A549 (cell line): ENCODE measurements at regions not wholly inside any gene's neighbourhood (a gene's known extent, or its start where the extent isn't known, plus 50 kb on each side); places are given as distances from the start of the nearest gene placed in this dataset.

Experiments used
- ATAC-seq, 2 experiments: fragments of 200-7000 bp in 1 of 2; fragments of >200 bp in 1 of 2; cut with Nextera tagmentation in 1 of 2; cut with Tn5 transposase in 1 of 2; 3 replicates each; pipeline versions ENCODE4 v1.8.0 to v1.9.1; 2018 to 2020; ENCODE audit warnings: mild to moderate bottlenecking in 1 of 2, moderate library complexity in 1 of 2
- CTCF ChIA-PET: fragments of 300-600 bp; sonication (Branson Sonifier 250); formaldehyde crosslinking; extraction: SDS; loops from one replicate; lab custom pipeline; 2021; ENCODE audit warnings: antibody characterized with exemption, inconsistent platforms; lab: Yijun Ruan, JAX
- POLR2A ChIA-PET: fragments of 350-600 bp; formaldehyde crosslinking; extraction: SDS; loops from one replicate; lab custom pipeline; 2021; ENCODE audit warnings: antibody characterized with exemption, inconsistent platforms; lab: Yijun Ruan, JAX
- DNase-seq, 2 experiments: peaks; one replicate each; pipeline versions ENCODE4 v3.0.0 to v3.0.0-alpha.2; 2011 to 2016; ENCODE audit warnings: low read depth in 1 of 2, low spot score in 1 of 2
- FAIRE-seq: peaks from 2 replicates; lab custom pipeline; 2011; peaks lifted over from hg19 to GRCh38; lab: Jason Lieb, UNC
- H3K27ac ChIP-seq, 2 experiments: fragments of >200 bp; sonication (Bioruptor Twin); formaldehyde crosslinking; 3 replicates each; pipeline ENCODE4 v1.5.1; 2016 to 2017
- H3K4me1 ChIP-seq: fragments of >200 bp; sonication (Bioruptor Twin); formaldehyde crosslinking; 3 replicates; pipeline ENCODE4 v1.6.1; 2016
- H3K4me2 ChIP-seq: fragments of >200 bp; sonication (Bioruptor Twin); formaldehyde crosslinking; 3 replicates; pipeline ENCODE4 v1.6.1; 2016
- H3K4me3 ChIP-seq: fragments of >200 bp; sonication (Bioruptor Twin); formaldehyde crosslinking; 3 replicates; pipeline ENCODE4 v1.5.1; 2016
- H3K9me3 ChIP-seq: fragments of >200 bp; sonication (Bioruptor Twin); formaldehyde crosslinking; 3 replicates; pipeline ENCODE4 v1.6.1; 2016
- CBX2 ChIP-seq: fragments of 200-600 bp; sonication (generic); IDR thresholded peaks from 2 replicates; pipeline ENCODE4 v1.6.1; 2016; ENCODE audit warnings: low read depth, mild to moderate bottlenecking, borderline replicate concordance
- CBX8 ChIP-seq: fragments of 200-600 bp; sonication (generic); IDR thresholded peaks from 2 replicates; pipeline ENCODE4 v1.6.1; 2016
- CEBPB ChIP-seq, 2 experiments: fragments of >200 bp in 1 of 2; sonication (Bioruptor Twin) in 1 of 2; formaldehyde crosslinking in 1 of 2; IDR thresholded peaks; 2 replicates each; pipeline ENCODE4 v1.6.1; 2012 to 2016
- EHMT2 ChIP-seq: fragments of 200-600 bp; sonication (generic); IDR thresholded peaks from 2 replicates; pipeline ENCODE4 v1.6.1; 2016; ENCODE audit warnings: antibody characterized with exemption, low read depth, mild to moderate bottlenecking, moderate library complexity
- ELK1 ChIP-seq: fragments of 150-350 bp; IDR thresholded peaks from 2 replicates; pipeline ENCODE4 v1.6.1; 2014; ENCODE audit warnings: low read depth, mild to moderate bottlenecking, low read length
- FOSB ChIP-seq: fragments of 250-450 bp; sonication (Bioruptor Pico); IDR thresholded peaks from 2 replicates; pipeline ENCODE4 v1.5.0; 2020; ENCODE audit warnings: mild to moderate bottlenecking, moderate library complexity
- FOSL2 ChIP-seq, 2 experiments: fragments of 450-650 bp in 1 of 2; fragments of >200 bp in 1 of 2; sonication (Bioruptor Twin) in 1 of 2; formaldehyde crosslinking; IDR thresholded peaks; 2 replicates each; pipeline versions ENCODE4 v1.5.0 to v1.6.1; 2016 to 2020; ENCODE audit warnings: mild to moderate bottlenecking in 1 of 2, moderate library complexity in 1 of 2
- FOXS1 ChIP-seq: fragments of 250-450 bp; sonication (Bioruptor Pico); IDR thresholded peaks from 2 replicates; pipeline ENCODE4 v1.5.0; 2020; ENCODE audit warnings: mild to moderate bottlenecking, moderate library complexity
- GATA3 ChIP-seq: IDR thresholded peaks from 2 replicates; pipeline ENCODE4 v1.6.1; 2012; ENCODE audit warnings: borderline replicate concordance
- HES2 ChIP-seq: fragments of >200 bp; sonication (Bioruptor Twin); formaldehyde crosslinking; IDR thresholded peaks from 2 replicates; pipeline ENCODE4 v1.6.1; 2016
- HEYL ChIP-seq: fragments of 250-450 bp; sonication (Bioruptor Pico); IDR thresholded peaks from 2 replicates; pipeline ENCODE4 v1.8.0; 2021; ENCODE audit warnings: mild to moderate bottlenecking, moderate library complexity
- HOXA7 ChIP-seq: fragments of 250-450 bp; sonication (Bioruptor Pico); IDR thresholded peaks from 2 replicates; pipeline ENCODE4 v1.5.0; 2020; ENCODE audit warnings: mild to moderate bottlenecking, moderate library complexity
- HOXB5 ChIP-seq: fragments of 250-450 bp; sonication (Bioruptor Pico); IDR thresholded peaks from 2 replicates; pipeline ENCODE4 v1.5.0; 2020; ENCODE audit warnings: mild to moderate bottlenecking, moderate library complexity
- JUNB ChIP-seq: fragments of >200 bp; sonication (Bioruptor Twin); formaldehyde crosslinking; IDR thresholded peaks from 2 replicates; pipeline ENCODE4 v1.6.1; 2016
- KDM1A ChIP-seq: fragments of 200-600 bp; sonication (generic); IDR thresholded peaks from 2 replicates; pipeline ENCODE4 v1.6.1; 2016; ENCODE audit warnings: low read depth, mild to moderate bottlenecking
- KDM5A ChIP-seq: fragments of 200-600 bp; sonication (generic); IDR thresholded peaks from 2 replicates; pipeline ENCODE4 v1.6.1; 2016; ENCODE audit warnings: antibody characterized with exemption, mild to moderate bottlenecking
- MAFK ChIP-seq: fragments of 450-650 bp; IDR thresholded peaks from 2 replicates; pipeline ENCODE4 v1.6.1; 2014; ENCODE audit not compliant: partially characterized antibody
- MAZ ChIP-seq: fragments of 150-350 bp; IDR thresholded peaks from 2 replicates; pipeline ENCODE4 v1.6.1; 2014; ENCODE audit warnings: antibody characterized with exemption, low read depth, low read length, borderline replicate concordance
- MYC ChIP-seq: IDR thresholded peaks from 2 replicates; pipeline ENCODE4 v1.6.1; 2012; ENCODE audit warnings: mild to moderate bottlenecking, inconsistent platforms, low read length, improper control_type of control experiment, borderline replicate concordance
- NR3C1 ChIP-seq: fragments of >200 bp; sonication (Bioruptor Twin); formaldehyde crosslinking; IDR thresholded peaks from 3 replicates; pipeline ENCODE4 v1.6.1; 2017
- POLR2A ChIP-seq: IDR thresholded peaks from 2 replicates; pipeline ENCODE4 v1.6.1; 2012; ENCODE audit warnings: mild to moderate bottlenecking, low read length
- POLR2AphosphoS2 ChIP-seq: conservative IDR thresholded peaks from 2 replicates; pipeline ENCODE4 v1.6.1; 2012; ENCODE audit warnings: low read length, improper control_type of control experiment, inconsistent platforms
- REST ChIP-seq: fragments of 200-600 bp; sonication (generic); IDR thresholded peaks from 2 replicates; pipeline ENCODE4 v1.6.1; 2016; ENCODE audit warnings: antibody characterized with exemption, mild to moderate bottlenecking, moderate library complexity
- RFX5 ChIP-seq: fragments of 450-650 bp; IDR thresholded peaks from 2 replicates; pipeline ENCODE4 v1.7.1; 2014; ENCODE audit warnings: antibody characterized with exemption, mild to moderate bottlenecking, moderate library complexity
- ZFP36 ChIP-seq: fragments of 450-650 bp; IDR thresholded peaks from 2 replicates; pipeline ENCODE4 v1.6.1; 2014; ENCODE audit warnings: borderline replicate concordance; ENCODE audit not compliant: partially characterized antibody
- WGBS: methylation state at CpG from one replicate; pipeline ENCODE4 v1.1.6; 2017; ENCODE audit errors: missing lambda C conversion rate; 5-methylcytosine and 5-hydroxymethylcytosine counted together

- H3K4me3 ChIP-seq = no peak overlapping the region
- ATAC-seq (no peak), FAIRE-seq (no peak)
These were observed 333.4 kb upstream of the CCDC196 start for GRCh38 chr14:66152747-66153146.

GRCh38 chr14:66163023-66163422 lies 323.1 kb upstream of the CCDC196 start:
- Histone ChIP-seq H3K4me2 (no peak overlapping the region), H3K27ac (no peak overlapping the region), H3K4me3 (no peak overlapping the region), H3K9me3 (no peaks in the 10 kb centered on the region), H3K4me1 (no peaks in the 10 kb centered on the region)
- POLR2A ChIA-PET = no interaction called here
- FAIRE-seq (no peak), ATAC-seq (no peak), DNase-seq (no peak)
- CTCF ChIA-PET = no interaction called here
- WGBS = 27% methylated on average over 3 of the region's 3 CpGs
- TF ChIP-seq ZFP36 = no peak
- no peak for TF ChIP-seq MAFK
- TF ChIP-seq HOXB5 = no peak
- no peak for TF ChIP-seq CBX8
- TF ChIP-seq HES2 = no peak
- TF ChIP-seq ELK1 = no peak
- no peak for TF ChIP-seq GATA3
- no peak for TF ChIP-seq NR3C1
- no peak for TF ChIP-seq REST
- TF ChIP-seq KDM1A = no peak
- TF ChIP-seq RFX5 = no peak
- TF ChIP-seq POLR2AphosphoS2 = no peak
- TF ChIP-seq JUNB = no peak
- no peak for TF ChIP-seq MYC
- TF ChIP-seq HEYL = no peak
- no peak for TF ChIP-seq MAZ
- TF ChIP-seq HOXA7 (CRISPR knock-in tag) = no peak

More at GRCh38 chr14:66152747-66153146, 333.4 kb upstream of the CCDC196 start:
- TF ChIP-seq FOXS1 (no peak), CBX8 (no peak), POLR2A (no peak), EHMT2 (no peak), FOSB (CRISPR knock-in tag) (no peak), CEBPB (IDR thresholded peaks at IDR 0.05) (no peak), KDM5A (no peak), CBX2 (no peak), FOSL2 (IDR thresholded peaks at IDR 0.05) (no peak), FOSL2 (CRISPR knock-in tag; IDR thresholded peaks at IDR 0.05) (no peak)
- TF ChIP-seq, all 56 proteins: peak for 0
- no peak overlapping the region for H3K4me2 ChIP-seq
- DNase-seq = no peak
- no peak overlapping the region for H3K27ac ChIP-seq
- no peaks in the 10 kb centered on the region for H3K9me3 ChIP-seq
- ChIA-PET CTCF (no interaction called here), POLR2A (no interaction called here)
- H3K4me1 ChIP-seq = no peaks in the 10 kb centered on the region
- 38% methylated on average over 5 of the region's 5 CpGs for WGBS
